ENCODE measurements at regions not wholly inside any gene's neighbourhood (a gene's known extent, or its start where the extent isn't known, plus 50 kb on each side); places are given as distances from the start of the nearest gene placed in this dataset.
"Not testable (repeated sequence)": the region's sequence is repeated elsewhere in the genome, so short reads cannot be mapped to it uniquely, and the experiment has no call there.

DNA sequence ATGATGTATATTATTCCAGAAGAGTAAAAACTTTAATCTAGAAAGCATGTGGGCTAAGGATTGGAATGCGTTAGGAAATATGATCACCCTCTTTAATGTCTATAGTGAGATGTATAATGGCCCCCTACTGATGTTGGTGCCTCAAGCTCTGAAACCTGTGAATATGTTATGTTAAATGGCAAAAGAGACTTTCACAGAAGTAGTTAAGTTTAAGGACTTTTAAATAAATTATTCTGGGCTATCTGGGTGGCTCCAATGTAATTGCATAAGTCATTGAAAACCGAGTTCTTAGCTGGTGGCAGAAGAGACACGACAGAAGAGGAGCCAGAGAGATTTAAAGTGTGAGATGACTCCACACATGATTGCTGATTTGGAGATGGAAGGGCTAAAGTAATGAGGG lies 1048.4 kb downstream of the PRIM2 start:
- in situ Hi-C loops (cut with HindIII; ENCODE audit: low pct_unique_long_range_greater_than_20kb, low sequenced_read_pairs) = not testable (repeated sequence)

DNA sequence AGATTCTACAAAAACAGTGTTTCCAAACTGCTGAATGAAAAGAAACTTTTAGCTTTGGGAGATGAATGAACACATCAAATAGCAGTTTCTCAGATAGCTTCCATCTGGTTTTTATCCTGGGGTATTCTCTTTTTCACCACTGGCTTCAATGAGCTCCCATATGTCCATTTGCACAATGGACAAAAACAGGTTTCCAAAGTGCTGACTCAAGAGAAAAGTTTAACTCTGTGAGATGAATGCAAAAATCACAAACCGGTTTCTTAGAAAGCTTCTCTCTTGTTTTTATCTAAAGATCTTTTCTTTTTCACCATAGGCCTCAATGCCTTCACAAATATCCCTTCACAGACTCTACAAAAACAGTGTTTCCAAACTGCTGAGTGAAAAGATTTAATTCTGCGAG lies 1089.2 kb downstream of the PRIM2 start:
- DNase-seq (ENCODE audit: low read depth, low spot score); in situ Hi-C loops (cut with HindIII; ENCODE audit: low pct_unique_long_range_greater_than_20kb, low sequenced_read_pairs): not testable (repeated sequence)

More for the DNA sequence above, 1048.4 kb downstream of the PRIM2 start:
- not testable (repeated sequence) for DNase-seq (ENCODE audit: low read depth, low spot score)

GRCh38 chr6:58419321-58419720 lies 1101.9 kb downstream of the PRIM2 start:
- DNase-seq (ENCODE audit: low read depth, low spot score) = no peak
- in situ Hi-C loops (cut with HindIII; ENCODE audit: low pct_unique_long_range_greater_than_20kb, low sequenced_read_pairs) = no loop called here

Small RNAs in the stretch of these regions (small RNA-seq; reads per million reads assigned to genes)
- gene AL603755.1 = 0 reads per million in 2 experiments

Measured in SK-MEL-5 (cell line).